Stimulated activated CD4-positive, alpha-beta T cell treated with anti-CD3 and anti-CD28 coated beads, Interleukin-2, amount 100 ng/mL, for 24 hours (primary cell): ENCODE measurements at regions not wholly inside any gene's neighbourhood (a gene's known extent, or its start where the extent isn't known, plus 50 kb on each side); places are given as distances from the start of the nearest gene placed in this dataset.

Source experiments
- DNase-seq, 2 donors: peaks; one replicate each; pipeline ENCODE4 v3.0.0-alpha.2; 2020

- no peak for DNase-seq
Measured at GRCh38 chr1:218953386-218953785, 220.3 kb upstream of the LYPLAL1 start.

- no peak for DNase-seq
Measured at GRCh38 chr1:218957971-218958370, 215.7 kb upstream of the LYPLAL1 start.

GRCh38 chr1:218959784-218960183, 213.9 kb upstream of the LYPLAL1 start:
- DNase-seq: no peak

GRCh38 chr1:218964471-218965185, 209.1 kb upstream of the LYPLAL1 start:
- DNase-seq: no peak

- DNase-seq: no peak
Measured at GRCh38 chr1:218965821-218966220, 207.9 kb upstream of the LYPLAL1 start.

- DNase-seq: no peak
Measured at GRCh38 chr1:218967254-218967653, 206.4 kb upstream of the LYPLAL1 start.

- DNase-seq: no peak
Measured at GRCh38 chr1:218967836-218968235, 205.8 kb upstream of the LYPLAL1 start.

- no peak for DNase-seq
Measured at GRCh38 chr1:218969006-218969405, 204.7 kb upstream of the LYPLAL1 start.

- DNase-seq: no peak
Measured at GRCh38 chr1:218970397-218970990, 203.2 kb upstream of the LYPLAL1 start.

- no peak for DNase-seq
Measured at GRCh38 chr1:218971156-218971555, 202.5 kb upstream of the LYPLAL1 start.

- DNase-seq: no peak
Measured at GRCh38 chr1:218980881-218981280, 192.8 kb upstream of the LYPLAL1 start.

- no peak for DNase-seq
Measured at GRCh38 chr1:218982482-218982881, 191.2 kb upstream of the LYPLAL1 start.

GRCh38 chr1:218983433-218983832, 190.2 kb upstream of the LYPLAL1 start:
- no peak for DNase-seq

GRCh38 chr1:218983848-218984247, 189.8 kb upstream of the LYPLAL1 start:
- DNase-seq: no peak

GRCh38 chr1:218985424-218985984, 188.2 kb upstream of the LYPLAL1 start:
- no peak for DNase-seq

- no peak for DNase-seq
Measured at GRCh38 chr1:218986816-218987215, 186.9 kb upstream of the LYPLAL1 start.

GRCh38 chr1:218990019-218990418, 183.7 kb upstream of the LYPLAL1 start:
- DNase-seq: no peak

GRCh38 chr1:218991089-218991488, 182.6 kb upstream of the LYPLAL1 start:
- DNase-seq: no peak

GRCh38 chr1:218994615-218995014, 179.1 kb upstream of the LYPLAL1 start:
- DNase-seq: no peak

GRCh38 chr1:218995091-218995665, 178.5 kb upstream of the LYPLAL1 start:
- DNase-seq: no peak

- no peak for DNase-seq
Measured at GRCh38 chr1:218996362-218996761, 177.3 kb upstream of the LYPLAL1 start.

- DNase-seq: no peak
Measured at GRCh38 chr1:219000005-219000404, 173.7 kb upstream of the LYPLAL1 start.

GRCh38 chr1:219000631-219001030, 173.0 kb upstream of the LYPLAL1 start:
- no peak for DNase-seq

- DNase-seq: no peak
Measured at GRCh38 chr1:219010720-219011119, 163.0 kb upstream of the LYPLAL1 start.
